HG03565 (cell line): ENCODE measurements at regions not wholly inside any gene's neighbourhood (a gene's known extent, or its start where the extent isn't known, plus 50 kb on each side); places are given as distances from the start of the nearest gene placed in this dataset.

Experiments
- ATAC-seq: cut with Tn5 transposase; IDR thresholded peaks from one replicate; pipeline ENCODE4 v1.9.1; 2021; ENCODE audit warnings: mild to moderate bottlenecking, moderate library complexity; ENCODE audit not compliant: unreplicated experiment

- no peak for ATAC-seq
Observed at GRCh38 chr21:19326531-19327319, 923.1 kb upstream of the TMPRSS15 start.

GRCh38 chr21:19328954-19329353 is 925.4 kb upstream of the TMPRSS15 start:
- no peak for ATAC-seq

DNA sequence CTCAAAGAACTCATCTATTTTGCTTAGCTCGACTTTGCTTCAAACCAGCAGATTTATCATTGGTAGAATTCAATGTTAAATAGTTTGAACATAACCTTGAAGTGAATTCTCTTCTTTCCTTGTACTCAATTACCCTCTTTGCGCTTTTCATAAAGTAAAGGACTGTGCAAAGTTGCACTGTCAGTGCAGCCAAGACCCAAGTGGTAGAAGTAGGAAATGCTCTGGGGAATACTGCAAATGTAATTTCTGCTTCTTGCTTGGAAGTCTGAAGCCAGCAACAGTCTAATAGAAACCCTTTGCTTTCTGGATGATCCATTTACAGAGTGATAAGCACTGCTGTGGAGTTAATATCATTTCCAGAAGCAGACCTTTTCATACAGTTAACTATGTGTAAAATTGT is 936.7 kb upstream of the TMPRSS15 start:
- ATAC-seq: no peak

DNA sequence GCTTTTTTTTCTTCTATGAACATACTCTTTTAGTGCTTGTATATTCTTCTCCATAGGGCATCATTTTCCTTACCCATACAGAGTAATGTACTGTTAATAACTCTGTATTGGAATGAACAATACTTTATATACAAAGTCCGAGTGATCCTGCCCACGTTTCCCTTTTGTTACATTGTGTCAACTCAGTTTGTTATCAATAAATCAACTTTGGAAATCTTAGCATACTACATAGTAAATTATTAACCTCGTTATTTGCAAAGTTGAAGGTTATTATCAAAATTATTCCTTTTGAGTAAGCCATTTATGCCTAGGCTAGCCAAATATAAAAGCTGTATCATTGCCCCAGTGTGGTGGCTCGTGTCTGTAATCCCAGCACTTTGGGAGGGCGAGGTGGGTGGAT is 937.4 kb upstream of the TMPRSS15 start:
- ATAC-seq: no peak

DNA sequence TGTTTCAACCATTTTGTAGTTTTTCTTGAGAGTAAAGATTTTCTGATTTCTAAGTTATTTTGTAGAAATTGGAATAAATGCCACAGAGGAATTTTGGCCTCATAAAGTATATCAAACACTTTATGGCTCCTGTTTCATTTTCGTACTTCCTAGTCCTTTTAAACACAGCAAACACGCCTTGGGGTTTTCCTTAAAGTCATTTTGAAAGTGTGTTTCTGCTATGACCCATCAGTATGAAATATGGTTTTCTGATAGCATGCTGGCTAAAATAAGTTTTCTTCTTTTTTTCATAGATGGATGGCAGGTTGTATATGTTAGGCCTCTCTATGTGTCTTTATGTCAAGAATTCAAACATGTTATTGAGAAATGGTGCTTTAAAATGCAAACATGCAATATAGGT is 940.1 kb upstream of the TMPRSS15 start:
- peak; percentile 53 for ATAC-seq

- no peak for ATAC-seq
Observed at GRCh38 chr21:19350286-19350685, 946.7 kb upstream of the TMPRSS15 start.

GRCh38 chr21:19353256-19353655 is 949.7 kb upstream of the TMPRSS15 start:
- ATAC-seq: no peak

GRCh38 chr21:19368944-19369343 is 965.4 kb upstream of the TMPRSS15 start:
- no peak for ATAC-seq

DNA sequence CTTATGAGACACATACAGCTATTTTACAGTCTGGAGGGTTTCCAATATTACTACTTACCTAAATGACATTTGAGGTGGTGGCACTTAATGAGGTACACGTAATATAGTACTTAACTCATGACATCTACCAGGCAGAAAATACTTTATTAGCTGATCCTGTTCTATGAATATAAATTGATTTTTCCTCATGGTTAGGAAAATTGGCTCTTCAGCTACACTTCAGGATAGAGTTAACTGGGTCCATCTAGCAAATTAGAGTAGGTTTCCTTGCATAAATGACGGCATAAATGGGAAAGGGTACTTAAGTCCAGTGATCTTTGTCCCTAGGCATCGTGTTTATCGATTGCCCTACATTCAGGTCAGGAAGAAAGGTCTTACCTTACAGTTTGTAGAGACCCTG is 988.8 kb upstream of the TMPRSS15 start:
- no peak for ATAC-seq

DNA sequence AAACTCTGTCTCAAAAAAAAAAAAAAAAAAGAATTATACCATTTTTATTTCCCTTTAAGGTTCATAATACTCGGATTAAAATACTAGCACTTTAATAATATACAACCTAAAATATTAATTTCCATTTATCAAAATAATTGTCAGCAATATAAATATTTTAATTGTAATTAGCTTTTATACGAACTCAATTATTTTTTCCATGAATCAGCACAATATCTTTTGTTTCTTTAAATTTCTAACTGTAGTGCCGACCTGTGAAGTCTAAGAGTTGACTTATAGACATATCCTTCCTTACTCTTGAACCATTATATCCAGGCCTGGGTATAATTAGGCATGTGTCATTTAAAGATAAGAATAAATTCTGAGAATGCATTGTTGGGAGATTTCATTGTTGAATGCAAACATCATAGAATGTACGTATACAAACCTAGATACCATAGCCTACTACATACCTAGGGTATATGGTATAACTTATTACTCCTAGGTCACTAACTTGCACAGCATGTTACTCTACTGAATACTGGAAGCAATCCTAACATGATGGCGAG is 996.7 kb upstream of the TMPRSS15 start:
- no peak for ATAC-seq

GRCh38 chr21:19402870-19403269 is 999.3 kb upstream of the TMPRSS15 start:
- ATAC-seq: no peak

GRCh38 chr21:19405326-19405725 is 1001.7 kb upstream of the TMPRSS15 start:
- no peak for ATAC-seq

GRCh38 chr21:19420565-19420964 is 1017.0 kb upstream of the TMPRSS15 start:
- ATAC-seq: no peak

GRCh38 chr21:19433623-19434022 is 1030.0 kb upstream of the TMPRSS15 start:
- no peak for ATAC-seq

- ATAC-seq: no peak
Observed at GRCh38 chr21:19440792-19441655, 1037.4 kb upstream of the TMPRSS15 start.

DNA sequence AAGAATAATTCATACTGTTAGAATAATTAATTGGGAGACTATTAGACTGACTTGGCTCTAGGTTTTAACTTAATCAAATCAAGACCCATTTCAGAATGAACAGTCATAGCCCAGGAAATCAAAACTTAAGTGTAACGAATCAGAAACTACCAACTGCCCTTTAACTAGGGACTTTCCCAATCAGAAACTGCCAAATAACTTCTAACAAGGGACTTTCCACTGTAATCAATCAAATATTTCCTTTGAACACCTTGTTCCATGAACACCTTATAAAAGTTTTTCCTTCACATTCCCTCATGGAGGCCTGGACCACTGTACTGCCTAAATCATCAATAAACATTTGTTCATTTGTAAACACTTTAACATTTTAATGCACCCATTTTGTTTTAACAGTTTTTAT is 1054.7 kb upstream of the TMPRSS15 start:
- ATAC-seq: no peak

DNA sequence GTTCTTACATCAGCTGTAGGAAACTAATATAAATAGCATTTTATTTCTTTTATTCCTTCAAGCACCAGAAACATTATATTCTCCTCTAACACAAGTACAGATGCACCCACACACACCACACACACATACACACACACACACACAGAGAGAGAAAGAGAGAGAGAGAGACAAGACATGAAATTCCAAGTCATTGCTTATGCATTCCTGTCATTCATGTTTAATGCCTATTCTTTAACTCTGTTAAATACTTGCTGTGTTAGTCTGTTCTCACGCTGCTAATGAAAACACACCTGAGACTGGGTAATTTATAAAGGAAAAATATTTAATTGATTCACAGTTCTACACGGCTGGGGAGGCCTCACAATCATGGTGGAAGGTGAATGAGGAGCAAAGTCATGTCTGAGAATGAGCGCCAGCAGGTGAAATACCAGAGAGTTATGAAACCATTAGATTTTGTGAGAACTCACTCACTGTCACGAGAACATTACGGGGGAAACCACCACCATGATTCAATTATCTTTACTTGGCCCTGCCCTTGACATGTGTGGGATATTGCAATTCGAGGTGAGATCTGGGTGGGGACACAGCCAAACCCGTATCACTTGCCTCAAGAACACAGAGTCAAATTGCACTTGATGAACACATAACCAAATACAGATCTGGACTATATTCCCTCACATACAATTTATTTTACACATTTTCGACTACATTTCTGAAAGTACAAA is 1058.1 kb upstream of the TMPRSS15 start:
- ATAC-seq: no peak

DNA sequence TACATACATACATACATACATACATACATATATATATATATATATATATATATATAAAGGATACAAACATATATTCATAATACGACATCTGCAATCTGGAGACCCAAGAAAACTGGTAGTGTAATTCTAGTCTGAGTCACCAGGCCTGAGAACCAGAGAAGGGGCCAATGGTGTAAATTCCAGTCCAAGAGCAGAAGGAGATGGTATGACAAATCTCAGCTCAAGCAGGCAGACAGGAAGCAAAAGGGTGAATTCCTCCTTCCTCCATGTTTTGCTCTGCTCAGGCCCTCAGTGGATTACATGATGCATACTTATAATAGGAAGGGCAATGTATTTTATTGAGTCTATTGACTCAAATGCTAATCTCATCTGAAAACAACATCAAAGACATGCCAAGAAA is 1060.4 kb upstream of the TMPRSS15 start:
- ATAC-seq: no peak

GRCh38 chr21:19468991-19469715 is 1065.6 kb upstream of the TMPRSS15 start:
- no peak for ATAC-seq

DNA sequence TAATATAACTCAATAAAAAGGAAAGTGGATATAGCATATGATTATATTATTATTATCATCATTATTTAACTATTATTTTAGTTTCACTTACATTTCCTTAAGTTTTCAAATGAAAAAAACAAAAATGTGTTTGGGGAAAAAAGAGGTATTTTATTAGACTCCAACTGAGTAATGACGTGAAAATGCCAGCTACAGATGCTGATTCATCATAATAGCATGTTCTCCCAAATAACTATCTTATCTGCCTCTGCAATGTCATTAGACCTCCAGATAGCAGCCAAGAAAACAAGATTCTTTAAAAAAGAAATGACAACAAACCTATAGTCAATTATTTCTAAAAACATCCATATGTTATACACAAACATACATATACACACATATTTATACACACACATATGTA is 1071.9 kb upstream of the TMPRSS15 start:
- ATAC-seq: no peak

GRCh38 chr21:19489930-19490329 is 1086.3 kb upstream of the TMPRSS15 start:
- no peak for ATAC-seq
